Glutamatergic neuron (in vitro differentiated cells): ENCODE measurements at regions not wholly inside any gene's neighbourhood (a gene's known extent, or its start where the extent isn't known, plus 50 kb on each side); places are given as distances from the start of the nearest gene placed in this dataset.

Source experiments
- DNase-seq: peaks from one replicate; pipeline ENCODE4 v3.0.0; 2022
- H3K27ac Mint-ChIP-seq: one replicate; pipeline ENCODE4 v1.8.0; 2020; ENCODE audit warnings: mild to moderate bottlenecking, mixed read lengths, inconsistent platforms; ENCODE audit not compliant: unreplicated experiment
- H3K27me3 Mint-ChIP-seq: one replicate; pipeline ENCODE4 v1.8.0; 2020; ENCODE audit warnings: mild to moderate bottlenecking, moderate library complexity, mixed read lengths, inconsistent platforms; ENCODE audit not compliant: unreplicated experiment
- H3K36me3 Mint-ChIP-seq: one replicate; pipeline ENCODE4 v1.8.0; 2020; ENCODE audit warnings: mild to moderate bottlenecking, mixed read lengths, inconsistent platforms; ENCODE audit not compliant: unreplicated experiment
- H3K4me1 Mint-ChIP-seq: one replicate; pipeline ENCODE4 v1.8.0; 2020; ENCODE audit warnings: mild to moderate bottlenecking, low read depth, mixed read lengths, inconsistent platforms; ENCODE audit not compliant: unreplicated experiment
- H3K4me3 Mint-ChIP-seq: one replicate; pipeline ENCODE4 v1.8.0; 2020; ENCODE audit warnings: mild to moderate bottlenecking, mixed read lengths, inconsistent platforms; ENCODE audit not compliant: unreplicated experiment
- H3K9me3 Mint-ChIP-seq: one replicate; pipeline ENCODE4 v1.8.0; 2020; ENCODE audit warnings: mild to moderate bottlenecking, moderate library complexity, mixed read lengths, inconsistent platforms; ENCODE audit not compliant: unreplicated experiment
- CTCF ChIP-seq: fragments of 200-600 bp; sonication (generic); IDR thresholded peaks from one replicate; pipeline ENCODE4 v1.5.0; 2021; ENCODE audit not compliant: partially characterized antibody, unreplicated experiment

GRCh38 chr9:12182806-12183205 is 510.4 kb upstream of the TYRP1 start:
- H3K4me1 Mint-ChIP-seq = no peaks in the 10 kb centered on the region
- H3K27ac Mint-ChIP-seq = no peak overlapping the region
- H3K36me3 Mint-ChIP-seq = no peaks in the 10 kb centered on the region
- no peak for TF ChIP-seq CTCF
- H3K4me3 Mint-ChIP-seq = no peak overlapping the region
- no peaks in the 10 kb centered on the region for H3K9me3 Mint-ChIP-seq
- no peak for DNase-seq
- no peaks in the 10 kb centered on the region for H3K27me3 Mint-ChIP-seq

- Mint-ChIP-seq H3K36me3 (no peaks in the 10 kb centered on the region), H3K27me3 (no peaks in the 10 kb centered on the region), H3K4me3 (no peak overlapping the region), H3K27ac (no peak overlapping the region), H3K4me1 (no peaks in the 10 kb centered on the region), H3K9me3 (no peaks in the 10 kb centered on the region)
- no peak for TF ChIP-seq CTCF
- DNase-seq = no peak
Observed at GRCh38 chr9:12183321-12183720, 509.9 kb upstream of the TYRP1 start.

DNA sequence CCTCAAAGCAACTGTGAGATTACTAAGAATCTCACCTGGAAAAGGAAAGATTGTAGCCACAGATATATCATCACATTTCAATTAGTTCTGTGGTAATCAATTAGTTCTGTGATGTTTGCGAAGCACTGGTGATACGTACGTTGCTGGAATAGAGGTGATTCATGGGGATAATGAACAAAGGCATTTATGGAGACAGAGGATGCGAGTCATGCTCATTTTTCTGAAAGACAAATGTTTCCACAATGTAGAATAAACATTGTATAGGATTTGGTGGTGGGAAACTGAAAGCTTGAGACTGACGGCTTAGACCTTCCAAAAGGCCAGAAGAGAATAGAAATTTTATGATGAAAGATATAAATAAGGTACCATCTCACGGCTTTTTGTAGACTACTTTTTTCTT is 507.3 kb upstream of the TYRP1 start:
- H3K9me3 Mint-ChIP-seq = no peaks in the 10 kb centered on the region
- no peaks in the 10 kb centered on the region for H3K36me3 Mint-ChIP-seq
- DNase-seq = no peak
- no peak overlapping the region for H3K4me3 Mint-ChIP-seq
- TF ChIP-seq CTCF = no peak
- H3K27ac Mint-ChIP-seq = no peak overlapping the region
- no peaks in the 10 kb centered on the region for H3K4me1 Mint-ChIP-seq
- H3K27me3 Mint-ChIP-seq = no peaks in the 10 kb centered on the region

- H3K4me3 Mint-ChIP-seq = no peak overlapping the region
- peaks cover 9% of the 10 kb centered on the region for H3K4me1 Mint-ChIP-seq
- no peak overlapping the region for H3K27ac Mint-ChIP-seq
- no peaks in the 10 kb centered on the region for H3K27me3 Mint-ChIP-seq
- no peaks in the 10 kb centered on the region for H3K36me3 Mint-ChIP-seq
- no peak for TF ChIP-seq CTCF
- no peak for DNase-seq
- H3K9me3 Mint-ChIP-seq = no peaks in the 10 kb centered on the region
Observed at GRCh38 chr9:12191630-12192029, 501.6 kb upstream of the TYRP1 start.

- H3K4me1 Mint-ChIP-seq = peaks cover 10% of the 10 kb centered on the region
- DNase-seq = no peak
- no peak for TF ChIP-seq CTCF
- H3K27me3 Mint-ChIP-seq = no peaks in the 10 kb centered on the region
- H3K36me3 Mint-ChIP-seq = no peaks in the 10 kb centered on the region
- no peaks in the 10 kb centered on the region for H3K9me3 Mint-ChIP-seq
- no peak overlapping the region for H3K4me3 Mint-ChIP-seq
- H3K27ac Mint-ChIP-seq = no peak overlapping the region
Observed at GRCh38 chr9:12194731-12195130, 498.5 kb upstream of the TYRP1 start.
